GM21381 (cell line): ENCODE measurements at regions not wholly inside any gene's neighbourhood (a gene's known extent, or its start where the extent isn't known, plus 50 kb on each side); places are given as distances from the start of the nearest gene placed in this dataset.
"Not testable (repeated sequence)": the region's sequence is repeated elsewhere in the genome, so short reads cannot be mapped to it uniquely, and the experiment has no call there.

Experiments used
- ATAC-seq: cut with Tn5 transposase; IDR thresholded peaks from one replicate; pipeline ENCODE4 v1.9.1; 2021; ENCODE audit warnings: mild to moderate bottlenecking, moderate library complexity; ENCODE audit not compliant: unreplicated experiment

GRCh38 chr3:144433006-144433405 lies 461.4 kb downstream of the DIPK2A start:
- no peak for ATAC-seq

GRCh38 chr3:144437989-144438388 lies 466.4 kb downstream of the DIPK2A start:
- ATAC-seq = no peak

- ATAC-seq = no peak
Measured at GRCh38 chr3:144444061-144444460, 472.4 kb downstream of the DIPK2A start.

- no peak for ATAC-seq
Measured at GRCh38 chr3:144444546-144444945, 472.9 kb downstream of the DIPK2A start.

- no peak for ATAC-seq
Measured at GRCh38 chr3:144455841-144456440, 484.3 kb downstream of the DIPK2A start.

GRCh38 chr3:144457758-144458157 lies 486.1 kb downstream of the DIPK2A start:
- ATAC-seq = no peak

- ATAC-seq = no peak
Measured at GRCh38 chr3:144458283-144458682, 486.7 kb downstream of the DIPK2A start.

- no peak for ATAC-seq
Measured at GRCh38 chr3:144462337-144462736, 490.7 kb downstream of the DIPK2A start.

- ATAC-seq = no peak
Measured at GRCh38 chr3:144463911-144464310, 492.3 kb downstream of the DIPK2A start.

- ATAC-seq = no peak
Measured at GRCh38 chr3:144466114-144466513, 494.5 kb downstream of the DIPK2A start.

- no peak for ATAC-seq
Measured at GRCh38 chr3:144466540-144466939, 494.9 kb downstream of the DIPK2A start.

GRCh38 chr3:144470666-144471065 lies 499.0 kb downstream of the DIPK2A start:
- ATAC-seq = no peak

- no peak for ATAC-seq
Measured at GRCh38 chr3:144477593-144477992, 506.0 kb downstream of the DIPK2A start.

GRCh38 chr3:144480416-144480919 lies 508.8 kb downstream of the DIPK2A start:
- no peak for ATAC-seq

- ATAC-seq = no peak
Measured at GRCh38 chr3:144482876-144483275, 511.3 kb downstream of the DIPK2A start.

- ATAC-seq = no peak
Measured at GRCh38 chr3:144487011-144487410, 515.4 kb downstream of the DIPK2A start.

GRCh38 chr3:144488927-144489326 lies 517.3 kb downstream of the DIPK2A start:
- no peak for ATAC-seq

- no peak for ATAC-seq
Measured at GRCh38 chr3:144491333-144491732, 519.7 kb downstream of the DIPK2A start.

- not testable (repeated sequence) for ATAC-seq
Measured at GRCh38 chr3:144494651-144495050, 523.0 kb downstream of the DIPK2A start.

- no peak for ATAC-seq
Measured at GRCh38 chr3:144496141-144496835, 524.7 kb downstream of the DIPK2A start.

GRCh38 chr3:144497452-144497851 lies 525.8 kb downstream of the DIPK2A start:
- ATAC-seq = no peak
